GM21390 (cell line): ENCODE measurements at regions not wholly inside any gene's neighbourhood (a gene's known extent, or its start where the extent isn't known, plus 50 kb on each side); places are given as distances from the start of the nearest gene placed in this dataset.

Experiments used
- ATAC-seq: cut with Tn5 transposase; IDR thresholded peaks from one replicate; pipeline ENCODE4 v1.9.1; 2021; ENCODE audit not compliant: unreplicated experiment

DNA sequence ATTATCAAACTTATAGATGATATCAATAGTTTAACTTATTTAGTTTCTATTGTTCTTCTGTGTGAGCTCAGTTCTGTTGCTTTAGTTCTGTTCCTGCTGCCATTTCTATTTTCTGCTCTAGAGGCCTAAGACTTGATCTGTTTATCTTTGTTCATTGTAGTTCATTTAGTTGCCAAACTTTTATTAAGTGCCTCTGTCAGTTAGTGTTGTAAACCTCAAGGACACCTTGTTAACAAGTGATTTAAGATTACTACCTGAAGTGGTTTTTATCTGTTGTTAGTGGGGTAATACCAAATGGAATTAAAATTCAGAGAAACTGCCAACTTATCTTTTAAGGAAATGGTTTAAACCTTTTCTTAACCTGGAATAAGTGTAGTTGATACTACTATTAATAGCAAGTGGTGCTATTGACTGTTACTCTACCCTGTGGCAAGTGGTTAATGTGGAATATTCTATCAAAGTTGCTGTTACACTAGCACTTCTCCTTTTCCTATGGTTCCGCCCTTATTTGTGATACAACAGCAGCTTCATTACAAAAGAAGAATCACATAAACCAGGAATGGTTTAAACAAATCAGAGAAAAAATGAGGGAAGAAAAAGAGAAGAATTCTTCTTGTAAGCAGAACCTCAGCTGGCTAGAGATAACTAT, 500.6 kb upstream of the GOLIM4 start:
- no peak for ATAC-seq

DNA sequence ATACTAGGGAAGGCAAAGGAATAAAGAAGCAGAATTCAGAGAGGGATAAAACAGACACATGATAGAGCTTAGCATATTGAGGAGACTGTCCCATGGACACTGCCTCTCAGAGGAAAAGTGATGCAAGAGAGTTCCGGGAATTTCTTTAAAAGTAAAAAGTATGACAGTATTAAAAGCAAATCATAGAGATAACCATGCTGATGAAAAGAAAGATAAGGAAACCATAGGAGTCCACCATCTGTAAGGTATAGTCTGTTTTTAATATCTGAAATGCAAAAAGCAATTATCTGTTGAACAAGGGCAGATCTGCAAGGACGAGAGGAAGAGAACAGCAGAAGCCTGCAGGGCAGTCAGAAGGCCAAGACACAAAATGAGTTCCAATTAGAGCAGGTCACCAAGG, 495.9 kb upstream of the GOLIM4 start:
- no peak for ATAC-seq

DNA sequence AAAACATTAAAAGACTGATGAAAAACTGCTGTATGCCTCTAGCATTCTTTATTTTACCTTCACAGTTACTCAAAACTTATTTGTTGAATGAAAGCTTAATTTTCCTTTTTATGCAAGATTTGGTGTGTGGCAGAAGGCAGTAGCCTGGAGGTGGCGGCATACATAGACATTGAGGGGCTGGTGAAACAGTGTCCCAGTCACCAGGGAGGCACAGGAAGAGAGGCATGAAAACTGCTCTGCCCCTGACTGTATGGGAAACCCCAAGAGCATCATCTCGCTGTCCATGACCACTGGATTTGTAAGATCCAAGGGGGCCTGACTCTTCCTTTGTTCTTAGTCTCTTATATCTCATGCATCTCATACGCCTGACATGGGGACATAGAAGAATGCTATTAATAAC, 493.7 kb upstream of the GOLIM4 start:
- no peak for ATAC-seq

DNA sequence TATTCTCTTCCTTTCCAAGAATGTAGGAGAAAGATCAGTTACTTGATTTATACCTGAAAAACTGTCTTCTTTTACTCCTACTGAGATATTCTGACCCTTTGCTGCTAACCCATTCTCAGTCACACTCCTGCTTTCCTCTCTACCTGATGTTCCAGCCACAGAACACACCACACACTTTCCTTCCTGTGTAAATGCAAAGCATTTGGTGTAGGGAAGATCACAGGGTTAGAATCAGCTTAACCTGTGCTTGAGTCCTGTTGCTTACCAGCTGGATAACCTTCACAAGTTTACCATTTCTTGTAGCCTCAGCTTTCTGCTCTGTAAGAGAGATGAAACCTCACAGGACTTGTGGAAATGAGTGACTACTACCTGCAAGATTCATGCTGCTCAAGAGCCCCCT, 489.8 kb upstream of the GOLIM4 start:
- ATAC-seq, result no peak

DNA sequence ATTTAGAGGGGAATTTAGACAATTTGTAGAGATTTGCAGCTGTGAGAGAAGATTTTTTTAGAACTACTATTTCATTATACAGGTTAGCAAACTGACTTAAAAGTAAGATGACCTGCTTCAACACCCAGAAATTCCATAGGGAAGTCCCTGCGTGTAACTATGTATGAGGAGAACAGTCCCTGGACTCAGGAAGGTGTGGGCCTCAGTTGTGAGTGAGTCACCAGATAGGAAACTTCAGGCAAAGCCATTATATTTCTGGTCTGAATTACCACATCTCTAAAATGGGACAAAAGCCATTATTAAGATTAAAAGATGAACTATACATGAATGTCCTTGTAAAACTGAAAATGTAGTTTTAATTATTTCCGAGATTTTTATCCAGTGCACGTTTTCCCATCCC, 488.3 kb upstream of the GOLIM4 start:
- ATAC-seq, result no peak

DNA sequence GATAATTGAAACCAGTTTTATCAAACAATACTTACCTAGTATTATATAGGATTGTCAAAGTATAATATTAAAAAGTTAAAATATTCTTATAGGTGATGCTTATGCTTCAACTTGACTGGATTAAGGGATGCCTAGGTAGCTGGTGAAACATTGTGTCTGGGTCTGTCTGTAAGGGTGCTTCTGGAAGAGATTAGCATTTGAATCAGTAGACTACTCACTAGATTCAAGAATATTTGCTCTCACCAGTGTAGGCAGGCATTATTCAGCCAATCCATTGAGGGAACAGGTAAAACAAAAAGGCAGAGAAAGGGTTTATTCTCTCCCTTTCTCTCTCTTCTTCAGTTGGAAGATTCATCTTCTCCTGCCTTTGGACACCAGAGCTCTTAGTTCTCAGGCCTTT, 486.8 kb upstream of the GOLIM4 start:
- no peak for ATAC-seq

DNA sequence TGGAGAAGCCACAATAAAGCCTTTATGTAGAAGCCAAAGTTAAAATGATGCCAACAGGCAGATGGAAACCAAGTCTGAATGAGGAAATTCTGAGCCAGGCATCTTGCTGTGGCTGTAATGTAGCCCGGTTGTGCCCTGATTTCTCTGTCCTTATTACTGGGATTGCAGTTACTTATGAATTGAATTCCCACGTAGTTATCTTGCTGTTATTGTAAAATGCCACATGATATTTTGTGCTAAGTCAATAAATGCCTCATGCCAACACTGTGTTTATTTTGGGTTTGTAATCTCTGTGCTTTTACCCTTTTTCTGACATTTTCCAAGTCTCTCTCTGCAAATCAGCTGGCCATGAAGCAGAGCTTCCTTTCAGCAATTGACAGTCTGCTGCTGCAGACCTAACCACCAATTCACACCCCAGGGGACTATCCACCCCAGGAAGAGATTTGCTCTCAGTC, 486.1 kb upstream of the GOLIM4 start:
- ATAC-seq, result no peak

DNA sequence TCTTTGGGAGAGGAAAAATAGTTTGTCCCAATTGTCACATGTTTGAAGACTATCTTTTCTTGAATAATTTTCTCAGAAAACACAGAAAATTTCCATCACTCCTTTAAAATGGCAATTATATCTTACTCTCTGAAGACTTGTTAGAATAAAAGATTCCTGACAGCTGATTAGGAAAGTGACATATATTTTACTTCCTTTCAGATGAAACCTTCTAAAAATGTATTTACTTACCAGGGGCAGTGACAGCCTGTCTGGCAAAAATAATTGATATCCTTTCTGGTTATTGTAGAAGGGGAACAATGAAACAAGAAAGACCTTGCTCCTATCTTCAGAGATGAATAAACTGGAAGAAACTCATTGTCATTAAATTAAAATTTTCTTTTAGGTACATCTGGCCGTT, 483.3 kb upstream of the GOLIM4 start:
- ATAC-seq, result no peak

DNA sequence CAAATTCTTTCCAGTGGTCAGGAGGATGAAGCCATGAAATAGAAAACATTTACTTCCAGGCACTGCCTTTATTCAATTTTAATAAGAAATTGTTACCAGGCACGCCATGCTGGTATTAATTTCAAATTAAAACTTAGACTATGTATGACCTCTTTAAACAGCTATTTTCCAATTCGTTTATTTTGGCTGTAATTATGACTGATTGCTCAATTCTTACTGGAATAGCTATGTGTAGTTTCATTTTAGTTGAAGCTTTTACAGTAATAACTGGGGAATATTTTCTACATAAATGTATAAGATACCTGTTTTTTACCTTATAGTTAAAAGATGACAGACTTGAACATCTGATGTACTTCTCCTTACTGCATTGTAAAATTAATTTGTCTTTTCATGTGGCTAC, 480.0 kb upstream of the GOLIM4 start:
- no peak for ATAC-seq

DNA sequence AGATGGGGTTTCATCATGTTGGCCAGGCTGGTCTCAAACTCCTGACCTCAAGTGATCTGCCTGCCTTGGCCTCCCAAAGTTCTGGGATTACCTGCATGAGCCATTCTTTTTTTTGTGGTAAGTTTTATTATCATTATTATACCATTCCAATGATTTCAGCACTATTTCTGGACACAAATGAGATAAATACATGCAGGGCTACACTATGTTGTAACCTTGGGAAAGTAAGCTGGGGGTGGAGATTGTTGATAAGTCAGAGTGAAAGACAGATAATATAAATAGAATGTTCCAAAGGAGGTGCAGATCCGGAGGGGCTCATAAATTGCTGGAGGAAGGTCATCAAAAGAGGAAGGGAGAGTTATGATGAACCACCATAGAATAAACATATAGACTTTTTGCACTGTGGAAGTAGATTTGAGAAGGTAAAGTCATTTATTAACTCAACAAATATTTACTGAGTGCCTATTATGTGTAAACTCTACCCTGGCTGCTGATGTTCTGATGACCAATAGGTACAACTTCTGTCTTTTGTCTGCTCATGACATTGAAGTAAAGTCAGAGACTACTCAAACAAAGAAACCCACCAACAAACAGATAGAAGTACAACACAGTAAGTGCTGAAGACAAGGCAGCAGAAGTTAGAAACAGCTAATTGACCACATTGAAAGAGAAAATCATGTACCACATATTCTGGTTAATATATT, 478.9 kb upstream of the GOLIM4 start:
- ATAC-seq, result no peak

DNA sequence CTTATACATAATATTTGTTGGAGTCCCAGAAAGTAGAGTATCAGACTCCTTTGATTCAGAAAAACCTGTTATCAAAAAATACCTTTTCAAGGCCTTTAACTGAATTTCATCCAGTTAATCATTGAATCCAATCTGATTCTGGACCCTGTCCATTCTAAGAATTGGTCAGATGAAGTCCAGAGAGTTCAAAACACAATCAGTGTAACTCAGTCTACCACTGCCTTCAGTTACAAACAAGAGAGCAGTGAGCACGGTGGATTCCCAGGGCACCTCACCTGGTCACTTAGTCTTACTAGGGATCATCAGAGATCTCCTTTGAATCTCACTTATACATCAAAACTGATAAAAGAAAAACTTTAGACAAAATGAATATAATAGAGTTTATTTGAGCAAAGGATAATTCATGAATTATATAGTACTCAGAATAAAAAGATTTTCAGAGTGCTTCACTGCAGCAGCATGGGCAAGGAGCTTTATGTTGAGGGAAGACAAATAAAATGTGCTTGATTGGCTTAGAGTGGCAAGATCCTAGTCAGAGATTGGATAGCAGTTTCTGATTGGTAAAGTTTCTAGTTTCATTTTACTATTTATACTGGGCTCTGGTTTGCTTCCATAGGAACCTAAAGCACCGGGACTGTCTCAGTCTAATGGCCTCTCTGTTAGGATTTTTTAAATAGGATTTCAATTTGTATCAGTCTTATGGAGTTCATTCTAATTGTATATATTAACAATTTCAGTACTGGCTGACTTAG, 474.9 kb upstream of the GOLIM4 start:
- ATAC-seq, result no peak

DNA sequence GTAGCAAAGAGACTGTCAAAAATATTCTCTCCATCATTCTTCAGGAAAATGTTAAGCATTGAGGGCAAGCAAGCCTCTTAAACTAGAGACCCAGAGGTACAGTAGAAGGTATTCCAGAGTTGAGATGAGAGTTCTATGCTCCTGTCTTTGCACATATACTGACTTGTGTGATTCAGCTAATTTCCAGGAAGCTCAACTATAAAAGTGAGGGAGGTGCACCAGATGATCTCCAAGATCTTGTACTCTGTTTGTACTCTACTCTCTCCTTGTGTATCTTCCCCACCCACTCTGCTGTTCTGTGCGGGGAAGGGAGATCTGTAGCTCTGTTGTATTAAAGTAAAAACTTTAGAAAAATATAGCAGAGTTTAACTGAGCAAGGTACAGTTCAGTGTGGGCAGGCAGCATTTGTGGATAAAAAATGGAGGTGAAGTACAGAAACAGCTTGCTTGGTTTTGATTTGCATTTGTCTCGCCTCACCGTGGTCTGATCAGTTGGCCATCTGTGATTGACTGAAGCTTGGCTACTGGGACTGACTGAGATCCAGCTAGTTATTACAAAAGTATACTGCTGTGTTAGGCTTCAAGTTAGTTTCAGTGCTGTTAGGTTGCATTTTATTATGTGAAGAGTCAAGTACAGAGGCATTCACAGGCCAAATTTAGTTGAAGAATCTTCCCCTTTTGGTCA, 463.1 kb upstream of the GOLIM4 start:
- peak; percentile 55 for ATAC-seq

DNA sequence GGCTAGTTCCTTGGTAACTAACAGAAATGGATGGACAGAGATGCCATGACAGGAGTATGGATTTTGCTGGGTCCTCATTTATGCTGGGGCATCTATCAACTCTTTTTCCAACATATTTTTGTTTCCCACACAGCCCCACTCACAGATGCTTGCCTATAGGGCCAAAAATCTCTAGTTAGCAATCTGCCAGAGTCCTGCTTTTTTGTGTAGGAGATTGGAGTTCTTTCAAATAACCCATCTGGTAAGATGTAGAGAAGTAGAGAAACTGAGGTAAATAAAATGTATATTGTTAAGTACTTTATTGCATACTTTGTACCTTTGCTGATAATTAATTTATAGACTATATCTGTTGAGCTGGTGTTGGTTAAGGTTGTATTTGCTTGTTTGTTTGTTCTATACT, 456.5 kb upstream of the GOLIM4 start:
- no peak for ATAC-seq

DNA sequence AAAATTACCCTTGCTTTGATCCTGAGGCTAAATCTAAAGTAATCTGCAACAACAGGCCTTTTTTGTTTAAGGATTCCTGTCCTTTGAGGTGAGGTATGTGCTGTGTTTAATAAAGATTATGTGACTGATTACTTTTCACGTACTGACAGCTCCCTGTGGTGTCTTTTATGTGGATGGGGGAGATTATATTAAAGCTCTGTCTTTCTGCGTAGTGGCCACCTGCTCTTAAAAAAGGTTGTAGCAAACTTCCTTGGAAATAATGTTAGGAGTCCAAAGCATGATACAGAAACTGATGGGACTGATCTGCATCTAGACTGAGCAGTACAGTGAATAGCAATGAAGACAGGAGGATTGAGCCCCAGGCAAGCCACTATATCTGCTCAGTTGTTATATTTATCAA, 453.0 kb upstream of the GOLIM4 start:
- no peak for ATAC-seq

DNA sequence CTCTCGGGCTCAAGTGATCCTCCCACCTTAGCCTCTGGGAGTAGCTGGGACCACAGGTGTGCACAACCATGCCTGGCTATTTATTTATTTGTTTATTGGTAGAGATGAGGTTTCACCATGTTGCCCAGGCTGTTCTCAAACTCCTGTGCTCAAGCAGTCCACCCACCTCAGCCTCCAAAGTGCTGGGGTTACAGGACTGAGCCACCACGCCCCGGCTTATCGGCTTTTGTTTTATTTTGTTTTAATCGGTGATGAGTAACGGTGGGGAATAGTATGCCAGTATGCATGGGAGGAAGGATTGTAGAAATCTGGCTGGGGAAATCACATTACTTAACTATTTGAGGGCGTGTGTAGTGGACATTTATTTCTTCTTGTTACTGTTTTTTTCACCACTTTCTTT, 451.0 kb upstream of the GOLIM4 start:
- ATAC-seq, result no peak

DNA sequence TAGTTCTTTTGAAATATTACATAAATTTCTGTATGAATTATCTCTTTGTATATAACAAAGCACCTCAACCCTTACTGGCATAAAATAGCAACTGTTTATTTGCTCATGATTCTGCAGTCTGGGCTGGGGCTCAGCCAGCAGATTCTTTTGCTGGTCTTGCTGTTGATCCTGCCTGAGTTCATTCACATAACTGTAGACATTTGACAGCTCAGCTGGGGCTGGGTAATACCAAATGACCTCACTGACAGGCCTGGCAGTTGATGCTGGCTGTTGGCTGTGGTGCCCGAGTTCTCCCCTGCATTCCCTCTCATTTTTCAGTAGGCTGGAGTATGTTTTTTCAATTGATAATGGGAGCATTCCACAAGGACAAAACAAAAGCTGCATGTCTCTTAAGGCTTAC, 449.9 kb upstream of the GOLIM4 start:
- ATAC-seq, result no peak

DNA sequence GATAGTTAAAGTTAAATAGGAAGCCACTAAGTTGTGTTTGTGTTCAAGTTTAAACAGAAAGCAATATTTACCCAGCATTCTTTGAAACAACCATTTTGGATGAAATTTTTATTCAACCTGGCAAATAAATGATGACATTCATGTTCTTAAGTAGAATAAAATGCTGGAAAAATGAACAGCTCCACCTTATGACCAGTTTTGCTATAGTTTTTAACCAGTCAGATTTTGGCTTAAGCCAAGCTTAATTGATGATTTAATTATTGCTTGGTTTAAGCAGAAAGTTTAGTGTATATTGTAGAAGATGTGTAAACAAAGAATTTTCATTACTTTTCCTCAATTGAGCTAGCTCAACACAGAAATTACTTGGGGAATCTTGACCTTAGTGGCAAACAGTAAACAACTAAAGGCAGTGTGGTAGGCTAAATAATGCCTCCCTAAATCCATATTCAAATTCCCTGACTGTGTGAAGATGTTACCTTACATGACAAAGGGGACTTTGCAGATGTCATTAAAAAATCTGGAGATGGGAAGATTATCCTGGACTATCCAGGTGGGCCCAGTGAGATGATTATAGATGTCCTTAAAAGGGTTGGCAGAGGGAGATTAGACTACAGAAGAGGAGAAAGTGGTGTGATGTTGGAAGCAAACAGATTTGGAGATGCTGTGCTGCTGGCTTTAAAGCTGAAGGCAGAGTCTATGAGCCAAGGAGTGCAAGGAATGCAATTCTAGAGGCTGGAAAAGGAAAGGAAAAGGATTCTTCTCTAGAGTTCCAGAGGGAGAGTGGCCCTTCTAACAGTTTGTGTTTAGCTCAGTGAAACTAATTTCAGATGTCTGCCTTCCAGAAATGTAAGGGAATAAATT, 448.6 kb upstream of the GOLIM4 start:
- ATAC-seq, result no peak

DNA sequence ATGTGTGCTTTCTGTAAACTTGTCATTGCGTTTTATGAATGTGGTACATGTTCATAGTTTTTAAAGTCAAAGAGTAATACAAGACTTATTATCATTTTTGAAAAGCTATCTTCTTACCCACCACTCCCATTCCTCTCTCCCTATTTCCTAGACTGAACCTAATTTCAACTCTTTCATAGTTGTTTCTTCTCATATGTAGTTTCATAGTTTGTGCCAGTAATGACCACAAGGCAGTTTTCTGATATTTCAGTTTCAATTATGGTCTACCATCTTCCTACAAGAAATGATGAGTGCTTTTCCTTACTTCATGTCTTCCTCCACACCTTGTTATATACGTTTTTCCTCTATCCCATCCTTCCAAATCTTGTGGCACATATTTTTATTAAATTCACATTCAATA, 445.0 kb upstream of the GOLIM4 start:
- ATAC-seq, result no peak

DNA sequence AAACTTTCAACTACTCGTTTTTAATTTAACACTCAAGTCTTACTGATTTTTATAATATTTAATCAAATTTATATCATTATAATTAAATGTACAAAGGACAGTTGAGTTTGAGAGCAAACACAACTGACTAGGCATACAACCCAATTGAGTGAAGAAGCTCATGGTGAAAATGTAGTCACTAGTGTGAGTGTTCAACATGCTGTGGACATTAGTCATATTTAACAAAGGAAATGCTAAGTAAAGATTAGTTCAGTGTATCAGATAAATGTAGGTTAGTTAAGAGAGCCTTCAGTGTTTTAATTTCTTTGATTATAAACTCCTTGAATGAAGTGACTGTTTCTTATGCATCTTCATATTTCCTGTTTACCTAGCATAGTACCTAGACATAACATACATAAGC, 444.2 kb upstream of the GOLIM4 start:
- ATAC-seq, result no peak

DNA sequence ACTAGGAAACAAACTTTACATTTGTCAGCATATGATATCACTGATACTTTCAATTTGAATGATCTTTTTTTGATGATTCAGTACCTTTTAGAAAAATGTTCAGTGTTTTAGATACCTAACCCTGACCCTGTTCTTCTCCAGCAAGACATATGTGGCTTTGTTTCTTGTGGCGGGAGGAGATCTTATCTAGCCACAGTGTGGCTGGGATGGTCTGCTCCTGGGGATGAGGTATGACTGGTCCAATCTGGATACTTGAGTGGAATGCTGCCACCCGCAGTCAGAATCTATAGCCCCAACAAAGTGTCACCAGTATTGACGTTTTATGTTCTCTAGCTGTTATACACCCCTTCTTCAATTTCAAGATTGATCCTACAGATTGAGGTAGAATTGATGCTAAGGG, 439.0 kb upstream of the GOLIM4 start:
- no peak for ATAC-seq

DNA sequence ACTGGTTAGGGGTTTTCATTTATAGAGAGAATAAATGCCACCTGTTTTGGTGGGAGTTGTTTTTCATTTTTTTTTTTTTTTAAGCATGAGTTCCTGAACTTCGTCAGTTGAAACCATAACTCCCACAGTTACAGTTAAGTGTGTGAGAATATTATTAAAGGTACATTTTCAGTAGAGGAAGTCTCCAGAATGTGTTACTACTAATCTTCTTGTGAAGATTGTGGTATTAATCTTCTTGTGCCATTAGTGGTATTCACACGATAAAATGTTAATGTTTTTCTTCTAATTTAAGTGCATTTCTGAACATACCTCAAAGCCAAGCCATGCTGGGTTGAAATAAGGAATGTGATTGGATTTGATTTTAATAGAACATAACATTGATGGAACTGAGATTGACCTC, 437.9 kb upstream of the GOLIM4 start:
- ATAC-seq, result no peak
